ENCODE measurements at regions not wholly inside any gene's neighbourhood (a gene's known extent, or its start where the extent isn't known, plus 50 kb on each side); places are given as distances from the start of the nearest gene placed in this dataset.

- TF ChIP-seq POLR2A (IDR thresholded peaks at IDR 0.05; ENCODE audit: control extremely low read depth in 1 of 2, low read depth in 2 of 2, low read length in 2 of 2) (no peak), CTCF (IDR thresholded peaks at IDR 0.05; ENCODE audit: control extremely low read depth in 1 of 3, insufficient read depth in 1 of 3, low read depth in 1 of 3, low read length in 3 of 3) (no peak), BACH1 (IDR thresholded peaks at IDR 0.05; ENCODE audit: low read length) (no peak), POLR2AphosphoS5 (IDR thresholded peaks at IDR 0.05; ENCODE audit: low read depth, low read length) (no peak), SIN3A (conservative IDR thresholded peaks at IDR 0.05 in 1 of 2, IDR thresholded peaks at IDR 0.05 in 1 of 2; ENCODE audit: low read depth in 1 of 2, low read length in 2 of 2) (no peak), ATF3 (IDR thresholded peaks at IDR 0.05; ENCODE audit: insufficient read depth, low read depth, low read length) (no peak), CHD2 (IDR thresholded peaks at IDR 0.05; ENCODE audit: low read length) (no peak)
Observed at GRCh38 chr4:155604718-155605626, 61.7 kb upstream of the GUCY1A1 start.

Measured in H1 (cell line).